Fibroblast of gingiva (primary cell): ENCODE measurements at regions not wholly inside any gene's neighbourhood (a gene's known extent, or its start where the extent isn't known, plus 50 kb on each side); places are given as distances from the start of the nearest gene placed in this dataset.
"Not testable (repeated sequence)": the region's sequence is repeated elsewhere in the genome, so short reads cannot be mapped to it uniquely, and the experiment has no call there.

ENCODE experiments used
- DNase-seq: peaks from one replicate; pipeline ENCODE4 v3.0.0-alpha.2; 2011; ENCODE audit warnings: low read depth

- no peak for DNase-seq
These were observed 288.7 kb upstream of the ERCC4 start for GRCh38 chr16:13631213-13631767.

GRCh38 chr16:13631916-13632315 is 288.0 kb upstream of the ERCC4 start:
- no peak for DNase-seq

DNA sequence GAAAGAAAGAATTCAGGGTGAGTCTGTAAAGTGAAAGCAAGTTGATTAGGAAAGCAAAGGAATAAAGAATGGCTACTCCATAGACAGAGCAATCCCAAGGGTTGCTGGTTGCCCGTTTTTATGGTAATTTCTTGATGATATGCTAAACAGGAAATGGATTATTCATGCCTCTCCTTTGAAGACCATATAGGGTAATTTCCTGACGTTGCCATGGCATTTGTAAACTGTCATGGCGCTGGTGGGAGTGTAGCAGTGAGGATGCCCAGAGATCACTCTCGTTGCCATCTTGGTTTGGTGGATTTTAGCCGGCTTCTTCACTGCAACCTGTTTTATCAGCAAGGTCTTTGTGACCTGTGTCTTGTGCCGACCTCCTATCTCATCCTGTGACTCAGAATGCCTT is 287.4 kb upstream of the ERCC4 start:
- DNase-seq = not testable (repeated sequence)

- no peak for DNase-seq
These were observed 286.5 kb upstream of the ERCC4 start for GRCh38 chr16:13633391-13633861.

DNA sequence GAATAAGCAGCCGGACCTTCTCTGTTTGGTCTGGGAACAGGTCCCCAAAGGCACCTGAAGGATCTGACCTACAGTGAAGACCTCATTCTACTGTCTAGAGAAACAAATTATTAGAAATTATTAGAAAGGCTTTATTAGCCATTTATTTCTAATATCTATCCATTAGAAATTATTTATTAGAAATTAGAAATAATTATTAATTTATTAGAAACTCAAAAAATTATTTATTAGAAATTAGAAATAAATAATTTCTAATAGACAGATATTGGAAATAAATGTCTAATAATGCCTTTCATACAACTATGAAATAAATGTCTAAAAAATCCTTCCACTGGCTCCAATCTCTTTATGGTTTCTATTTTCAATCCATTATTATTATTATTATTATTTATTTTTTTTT is 285.7 kb upstream of the ERCC4 start:
- no peak for DNase-seq

GRCh38 chr16:13634959-13635358 is 285.0 kb upstream of the ERCC4 start:
- no peak for DNase-seq

GRCh38 chr16:13638218-13638617 is 281.7 kb upstream of the ERCC4 start:
- no peak for DNase-seq

- DNase-seq = no peak
These were observed 276.5 kb upstream of the ERCC4 start for GRCh38 chr16:13643412-13643811.

GRCh38 chr16:13645601-13646245 is 274.2 kb upstream of the ERCC4 start:
- DNase-seq = no peak

GRCh38 chr16:13660807-13661206 is 259.1 kb upstream of the ERCC4 start:
- no peak for DNase-seq

- DNase-seq = no peak
These were observed 254.1 kb upstream of the ERCC4 start for GRCh38 chr16:13665876-13666275.

GRCh38 chr16:13672196-13672595 is 247.8 kb upstream of the ERCC4 start:
- DNase-seq = no peak

DNA sequence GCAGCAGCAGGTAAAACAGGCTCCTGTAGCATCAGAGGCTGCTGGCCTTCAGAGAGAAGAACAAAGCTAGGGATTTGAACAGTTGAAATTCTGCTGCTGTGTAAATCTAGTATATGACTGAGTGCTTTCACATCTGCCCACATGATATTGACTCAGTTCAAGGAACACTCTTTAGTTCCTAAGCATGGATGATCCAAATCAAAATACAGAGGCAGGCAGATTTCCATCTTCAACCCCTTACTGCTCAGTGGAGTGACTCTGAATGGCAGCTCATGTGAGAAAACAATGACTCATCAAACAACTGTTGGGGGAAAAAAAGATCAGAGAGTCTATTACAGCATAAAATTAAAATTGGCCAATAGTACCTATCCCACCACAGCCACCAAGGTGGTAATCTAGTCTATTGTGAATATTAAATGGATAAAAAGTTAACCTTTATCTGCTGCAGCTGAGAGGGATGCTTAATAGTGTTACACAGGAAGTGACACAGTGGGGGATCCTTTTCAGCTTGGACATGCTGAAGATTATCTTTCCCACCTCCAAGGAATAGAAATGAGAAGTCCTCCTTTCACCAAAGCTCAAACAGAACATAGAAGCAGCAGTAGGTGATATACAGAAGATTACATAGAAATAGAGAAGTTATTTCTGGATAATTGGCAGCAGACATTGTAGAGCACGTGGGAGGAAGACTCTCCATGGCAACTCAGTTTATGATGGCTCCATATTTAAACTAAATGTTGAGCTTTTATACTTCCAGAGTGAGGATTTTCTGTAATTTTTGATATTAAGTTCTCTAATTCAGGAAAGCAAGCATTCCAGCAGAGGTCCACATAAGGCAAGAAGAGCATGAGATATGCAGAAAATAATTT is 239.7 kb upstream of the ERCC4 start:
- no peak for DNase-seq

GRCh38 chr16:13684819-13685563 is 235.0 kb upstream of the ERCC4 start:
- no peak for DNase-seq

- DNase-seq = no peak
These were observed 223.9 kb upstream of the ERCC4 start for GRCh38 chr16:13696017-13696416.

DNA sequence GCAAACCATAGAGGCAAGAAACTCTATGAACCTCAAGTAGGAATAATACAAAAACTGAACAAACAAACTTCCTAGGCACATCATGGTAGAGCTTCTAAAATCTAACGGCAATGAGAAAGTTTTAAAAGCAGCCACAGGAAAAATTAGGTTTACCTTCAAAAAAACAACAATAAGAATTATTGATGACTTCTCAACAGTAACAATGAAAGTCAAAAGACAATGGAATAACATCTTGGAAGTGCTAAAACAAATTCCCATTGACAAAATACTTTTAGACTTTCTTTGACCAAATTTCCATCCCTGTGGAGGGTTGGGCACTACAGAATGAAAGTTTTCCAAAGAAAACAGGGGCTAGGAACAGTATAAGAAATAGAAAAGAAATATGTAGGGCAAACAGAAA is 222.9 kb upstream of the ERCC4 start:
- DNase-seq = no peak

- DNase-seq = no peak
These were observed 222.4 kb upstream of the ERCC4 start for GRCh38 chr16:13697568-13697967.

GRCh38 chr16:13702614-13703013 is 217.3 kb upstream of the ERCC4 start:
- no peak for DNase-seq

DNA sequence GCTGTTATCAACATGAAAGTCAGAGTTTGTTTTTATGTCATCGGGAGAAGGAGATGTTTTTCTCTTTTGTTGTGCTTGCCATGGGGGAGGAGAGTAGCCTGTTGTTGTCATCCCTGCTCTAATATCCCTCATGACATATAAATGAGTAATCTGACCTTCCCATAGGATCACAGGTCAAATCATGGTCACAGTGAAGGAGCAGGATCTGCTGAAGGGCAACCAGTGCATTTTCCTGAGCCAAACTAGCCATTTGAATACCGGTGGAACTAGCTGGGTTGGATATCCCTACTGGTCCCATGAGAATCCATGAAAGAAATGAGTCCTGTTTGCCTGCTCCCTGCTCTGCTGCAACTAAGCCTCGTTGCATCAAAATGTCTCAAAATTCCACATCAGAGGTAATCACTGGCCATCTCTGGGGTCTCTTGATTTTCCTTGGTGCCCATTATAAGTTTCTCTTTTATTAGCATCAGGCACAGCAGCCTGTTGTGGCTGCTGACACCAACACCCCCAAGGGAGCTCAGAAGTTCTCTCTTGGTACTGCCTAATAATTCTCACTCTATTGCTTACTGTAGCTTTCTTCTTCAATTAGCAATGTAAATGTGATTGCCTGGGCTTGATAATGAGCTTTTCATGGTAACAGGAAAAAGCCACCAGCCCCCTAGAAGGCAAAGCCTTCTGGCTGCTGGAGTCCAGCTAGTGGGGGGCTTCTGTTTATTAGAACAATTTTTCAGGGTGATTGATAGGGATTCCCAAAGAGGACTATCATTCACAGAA is 211.4 kb upstream of the ERCC4 start:
- DNase-seq = no peak

- no peak for DNase-seq
These were observed 201.2 kb upstream of the ERCC4 start for GRCh38 chr16:13718748-13719147.

GRCh38 chr16:13727943-13728342 is 192.0 kb upstream of the ERCC4 start:
- DNase-seq = no peak

- no peak for DNase-seq
These were observed 186.4 kb upstream of the ERCC4 start for GRCh38 chr16:13733561-13733960.
